IMR-90 (cell line): ENCODE measurements at regions not wholly inside any gene's neighbourhood (a gene's known extent, or its start where the extent isn't known, plus 50 kb on each side); places are given as distances from the start of the nearest gene placed in this dataset.

Experiments used
- ATAC-seq: fragments of 200-7000 bp; cut with Tn5 transposase; 2 replicates; pipeline ENCODE4 v1.9.1; 2020; ENCODE audit warnings: low read depth, mild to moderate bottlenecking, moderate library complexity
- BruUV-seq: library from RNA; stranded (reverse); fragments of 400-500 nt; replicated peaks from 2 replicates; lab custom pipeline; 2021; lab: Mats Ljungman, UMichigan
- CTCF ChIA-PET: fragments of 300-600 bp; formaldehyde crosslinking; extraction: SDS; loops from one replicate; lab custom pipeline; 2021; ENCODE audit warnings: antibody characterized with exemption; lab: Yijun Ruan, JAX
- POLR2A ChIA-PET: fragments of 300-600 bp; sonication (Branson Sonifier 250); formaldehyde crosslinking; loops from one replicate; lab custom pipeline; 2022; ENCODE audit warnings: antibody characterized with exemption; ENCODE audit not compliant: unreplicated experiment; lab: Charles Lee
- DNase-seq: peaks from one replicate; pipeline ENCODE4 v3.0.0; 2013
- H2AFZ ChIP-seq: replicated peaks from 2 replicates; pipeline ENCODE3; 2013; ENCODE audit warnings: low read length, mild to moderate bottlenecking; ENCODE audit not compliant: poor library complexity
- H2AK5ac ChIP-seq: 2 replicates; pipeline ENCODE4 v1.6.1; 2013; ENCODE audit warnings: low read depth, low read length, inconsistent platforms
- H2AK9ac ChIP-seq: replicated peaks from 2 replicates; pipeline ENCODE3; 2013; ENCODE audit warnings: mild to moderate bottlenecking, low read depth, low read length, moderate library complexity; ENCODE audit not compliant: poor library complexity
- H2BK120ac ChIP-seq: 2 replicates; pipeline ENCODE4 v1.6.1; 2013; ENCODE audit warnings: low read depth, low read length, inconsistent platforms
- H2BK15ac ChIP-seq: 3 replicates; pipeline ENCODE4 v1.6.1; 2013; ENCODE audit warnings: low read depth, low read length, inconsistent platforms
- H2BK20ac ChIP-seq: 2 replicates; pipeline ENCODE4 v1.6.1; 2013; ENCODE audit warnings: low read depth, mild to moderate bottlenecking, inconsistent platforms, low read length, moderate library complexity
- H2BK5ac ChIP-seq: 2 replicates; pipeline ENCODE4 v1.6.1; 2013; ENCODE audit warnings: mild to moderate bottlenecking, low read depth, low read length, inconsistent platforms; ENCODE audit not compliant: poor library complexity, severe bottlenecking
- H3K14ac ChIP-seq: replicated peaks from 2 replicates; pipeline ENCODE4 v1.6.1; 2013; ENCODE audit warnings: low read depth, low read length, inconsistent platforms
- H3K18ac ChIP-seq: 2 replicates; pipeline ENCODE4 v1.6.1; 2013; ENCODE audit warnings: low read depth, low read length, control low read depth
- H3K23ac ChIP-seq: 2 replicates; pipeline ENCODE4 v1.6.1; 2013; ENCODE audit warnings: low read depth, low read length, inconsistent platforms
- H3K27ac ChIP-seq: 2 replicates; pipeline ENCODE4 v1.5.1; 2013; ENCODE audit warnings: mild to moderate bottlenecking, control low read depth, low read length; ENCODE audit not compliant: insufficient read depth
- H3K27me3 ChIP-seq: 2 replicates; pipeline ENCODE4 v1.6.1; 2013; ENCODE audit warnings: low read length; ENCODE audit not compliant: control insufficient read depth, insufficient read depth
- H3K36me3 ChIP-seq: 2 replicates; pipeline ENCODE4 v1.6.1; 2013; ENCODE audit warnings: low read length, mixed read lengths; ENCODE audit not compliant: control insufficient read depth, insufficient read depth
- H3K4ac ChIP-seq: 2 replicates; pipeline ENCODE4 v1.6.1; 2013; ENCODE audit warnings: low read depth, low read length, inconsistent platforms
- H3K4me1 ChIP-seq: 2 replicates; pipeline ENCODE4 v1.6.1; 2013; ENCODE audit warnings: low read length, mixed read lengths; ENCODE audit not compliant: control insufficient read depth, insufficient read depth
- H3K4me2 ChIP-seq: 2 replicates; pipeline ENCODE4 v1.6.1; 2013; ENCODE audit warnings: low read depth, mild to moderate bottlenecking, control low read depth, low read length, moderate library complexity
- H3K4me3 ChIP-seq: 2 replicates; pipeline ENCODE4 v1.5.1; 2013; ENCODE audit warnings: low read depth, mild to moderate bottlenecking, control low read depth, low read length, moderate library complexity; ENCODE audit not compliant: insufficient read depth
- H3K56ac ChIP-seq: 2 replicates; pipeline ENCODE4 v1.6.1; 2013; ENCODE audit warnings: low read length, inconsistent platforms; ENCODE audit not compliant: insufficient read depth; ENCODE audit errors: extremely low read depth
- H3K79me1 ChIP-seq, 2 experiments: 2 replicates each; pipeline ENCODE4 v1.6.1; 2013; ENCODE audit warnings: low read length in 2 of 2, inconsistent platforms in 1 of 2, low read depth in 1 of 2
- H3K9ac ChIP-seq: 2 replicates; pipeline ENCODE4 v1.6.1; 2013; ENCODE audit warnings: low read depth, low read length, control low read depth
- H3K9me1 ChIP-seq: 2 replicates; pipeline ENCODE4 v1.6.1; 2013; ENCODE audit warnings: low read length, inconsistent platforms; ENCODE audit not compliant: insufficient read depth
- H3K9me3 ChIP-seq: 2 replicates; pipeline ENCODE4 v1.6.1; 2013; ENCODE audit warnings: low read length; ENCODE audit not compliant: control insufficient read depth, insufficient read depth
- H4K20me1 ChIP-seq: 2 replicates; pipeline ENCODE4 v1.6.1; 2013; ENCODE audit warnings: low read length, inconsistent platforms; ENCODE audit not compliant: insufficient read depth
- H4K5ac ChIP-seq: 2 replicates; pipeline ENCODE4 v1.6.1; 2013; ENCODE audit warnings: mild to moderate bottlenecking, low read depth, low read length, control low read depth
- H4K8ac ChIP-seq, 2 experiments: 2 replicates each; pipeline ENCODE4 v1.6.1; 2013; ENCODE audit warnings: low read depth in 2 of 2, low read length in 2 of 2, control low read depth in 1 of 2, inconsistent platforms in 1 of 2
- H4K91ac ChIP-seq: 2 replicates; pipeline ENCODE4 v1.6.1; 2013; ENCODE audit warnings: low read depth, low read length, inconsistent platforms; ENCODE audit not compliant: insufficient read depth
- BHLHE40 ChIP-seq: fragments of 150-350 bp; IDR thresholded peaks from 2 replicates; pipeline ENCODE4 v1.6.1; 2016; ENCODE audit warnings: mild to moderate bottlenecking, low read depth, low read length
- CEBPB ChIP-seq: IDR thresholded peaks from 2 replicates; pipeline ENCODE4 v1.6.1; 2012; ENCODE audit warnings: low read depth, low read length, improper control_type of control experiment
- FOS ChIP-seq: fragments of 150-350 bp; IDR thresholded peaks from 2 replicates; pipeline ENCODE4 v1.6.1; 2016; ENCODE audit warnings: low read depth, low read length
- WGBS, 2 experiments: methylation state at CpG; one replicate each; pipeline versions ENCODE4 v1.1.5 to v1.1.7; 2013; ENCODE audit warnings: missing lambda C conversion rate in 2 of 2; ENCODE audit not compliant: insufficient read length in 1 of 2; ENCODE audit errors: extremely low coverage in 2 of 2; 5-methylcytosine and 5-hydroxymethylcytosine counted together
- dilution Hi-C: fragments of 300-500 bp; cut with HindIII; formaldehyde crosslinking; loops from one replicate; pipeline ENCODE4 v1.14.3; 2018; ENCODE audit warnings: low sequenced_read_pairs; ENCODE audit not compliant: unreplicated experiment
- in situ Hi-C: fragments of 300-500 bp; cut with MboI; formaldehyde crosslinking; loops from 3 replicates; pipeline ENCODE4 v1.14.3; 2019; ENCODE audit warnings: low sequenced_read_pairs, inconsistent platforms, mixed read lengths
- intact Hi-C: fragments of 100-400 bp; cut with micrococcal nuclease; formaldehyde crosslinking; loops from 2 replicates; pipeline ENCODE4 v1.10.0; 2022

DNA sequence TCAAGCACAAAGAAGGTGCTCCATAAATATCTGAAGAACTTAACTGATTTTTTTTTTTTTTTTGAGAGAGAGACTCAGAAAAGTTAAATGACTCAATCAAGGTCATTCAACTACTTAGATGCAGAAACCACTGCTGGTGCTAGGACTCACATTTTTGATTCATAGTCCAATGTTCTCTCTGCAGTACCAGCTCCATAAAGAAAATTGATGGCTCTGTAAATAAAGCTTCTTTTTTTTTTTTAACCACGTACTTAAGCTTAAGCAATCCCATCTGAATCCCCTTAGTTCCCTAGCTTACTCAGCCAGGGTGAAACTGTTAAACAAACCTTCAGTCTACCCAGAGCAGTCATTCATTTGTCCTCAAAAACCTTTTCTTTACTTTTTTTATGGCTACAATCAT lies 657.0 kb upstream of the WWC1 start:
- H3K4ac ChIP-seq, result no peak overlapping the region
- no peaks in the 10 kb centered on the region for H3K9me3 ChIP-seq
- no peak overlapping the region for H3K14ac ChIP-seq
- H2AFZ ChIP-seq, result no peak overlapping the region
- no peak overlapping the region for H4K5ac ChIP-seq
- H3K79me1 ChIP-seq, result no peaks in the 10 kb centered on the region
- H3K4me1 ChIP-seq, result peaks cover 3% of the 10 kb centered on the region; the same call in 1 of the 2 replicates
- H2BK20ac ChIP-seq, result no peak overlapping the region
- no peaks in the 10 kb centered on the region for H3K36me3 ChIP-seq
- peak overlapping the region; percentile 22; the same call in 1 of the 2 replicates for H3K18ac ChIP-seq
- dilution Hi-C loops (no loop called here), in situ Hi-C loops (no loop called here), intact Hi-C loops (loop anchor here (5.0 kb wide), 1 partner anchor 83 kb away; no protein-coding TSS in a partner anchor)
- H3K4me2 ChIP-seq, result no peak overlapping the region
- no peaks in the 10 kb centered on the region for H3K9me1 ChIP-seq
- no peaks in the 10 kb centered on the region for H4K20me1 ChIP-seq
- no peak overlapping the region for H3K4me3 ChIP-seq
- no TSS peak for BruUV-seq
- no peak overlapping the region for H3K56ac ChIP-seq
- DNase-seq (peak; percentile 74), ATAC-seq (peak; percentile 28)
- no peaks in the 10 kb centered on the region for H3K27me3 ChIP-seq
- no peak overlapping the region for H3K27ac ChIP-seq
- H2BK120ac ChIP-seq, result 0 out of 2 replicates have a peak overlapping the region, but pooled peaks have one; percentile 8
- no peak overlapping the region for H3K23ac ChIP-seq
- 0% methylated on average over 1 of the region's 1 CpG; no CpG with 5 or more reads in 1 of the 2 experiments for WGBS, 2 experiments
- H2BK5ac ChIP-seq, result peak overlapping the region; percentile 29
- ChIA-PET CTCF (no interaction called here), POLR2A (no interaction called here)
- H3K9ac ChIP-seq, result no peak overlapping the region
- H2BK15ac ChIP-seq, result no peak overlapping the region
- no peak overlapping the region for H4K91ac ChIP-seq
- H4K8ac ChIP-seq, result no peak overlapping the region
- TF ChIP-seq BHLHE40 (no peak), CEBPB (peak; percentile 69), FOS (no peak)
- H2AK5ac ChIP-seq, result no peak overlapping the region
- no peak overlapping the region for H2AK9ac ChIP-seq
